ENCODE measurements at regions not wholly inside any gene's neighbourhood (a gene's known extent, or its start where the extent isn't known, plus 50 kb on each side); places are given as distances from the start of the nearest gene placed in this dataset.

DNA sequence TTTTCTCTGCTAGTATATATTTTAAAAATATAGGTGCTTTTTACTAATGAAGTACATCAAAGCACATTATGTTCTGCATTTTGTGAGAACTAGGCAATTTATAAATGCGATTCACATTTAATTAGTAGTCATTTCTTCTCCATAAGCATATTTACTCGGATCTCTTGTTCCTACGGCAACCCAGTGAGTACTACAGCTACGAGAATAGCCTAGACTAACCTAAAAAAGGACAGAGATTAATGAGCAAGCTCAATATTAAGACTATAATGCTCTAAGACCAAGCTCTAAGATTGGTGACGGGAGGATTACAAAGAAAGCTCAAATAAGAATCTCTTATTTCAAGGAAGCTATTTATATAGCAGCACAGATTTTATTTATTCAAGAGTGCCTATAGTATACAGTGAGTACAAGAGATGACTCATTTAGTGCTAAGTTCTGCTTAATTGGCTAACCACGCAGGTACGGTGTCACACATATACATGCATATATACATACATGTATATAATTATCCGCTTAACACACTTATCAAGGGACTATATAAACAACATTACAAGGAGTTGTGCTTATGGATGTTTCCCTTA, 364.7 kb downstream of the GPD2 start:
- TF ChIP-seq CTCF (IDR thresholded peaks at IDR 0.05) (no peak), POLR2A (IDR thresholded peaks at IDR 0.05) (no peak)

Data from heart left ventricle (tissue), 13 donors.